Umbilical cord (tissue), 1 donor: ENCODE measurements at regions not wholly inside any gene's neighbourhood (a gene's known extent, or its start where the extent isn't known, plus 50 kb on each side); places are given as distances from the start of the nearest gene placed in this dataset.
"Not testable (repeated sequence)": the region's sequence is repeated elsewhere in the genome, so short reads cannot be mapped to it uniquely, and the experiment has no call there.

Experiments used
- DNase-seq: peaks from one replicate; pipeline ENCODE4 v3.0.0-alpha.2; 2015; ENCODE audit warnings: low spot score

DNA sequence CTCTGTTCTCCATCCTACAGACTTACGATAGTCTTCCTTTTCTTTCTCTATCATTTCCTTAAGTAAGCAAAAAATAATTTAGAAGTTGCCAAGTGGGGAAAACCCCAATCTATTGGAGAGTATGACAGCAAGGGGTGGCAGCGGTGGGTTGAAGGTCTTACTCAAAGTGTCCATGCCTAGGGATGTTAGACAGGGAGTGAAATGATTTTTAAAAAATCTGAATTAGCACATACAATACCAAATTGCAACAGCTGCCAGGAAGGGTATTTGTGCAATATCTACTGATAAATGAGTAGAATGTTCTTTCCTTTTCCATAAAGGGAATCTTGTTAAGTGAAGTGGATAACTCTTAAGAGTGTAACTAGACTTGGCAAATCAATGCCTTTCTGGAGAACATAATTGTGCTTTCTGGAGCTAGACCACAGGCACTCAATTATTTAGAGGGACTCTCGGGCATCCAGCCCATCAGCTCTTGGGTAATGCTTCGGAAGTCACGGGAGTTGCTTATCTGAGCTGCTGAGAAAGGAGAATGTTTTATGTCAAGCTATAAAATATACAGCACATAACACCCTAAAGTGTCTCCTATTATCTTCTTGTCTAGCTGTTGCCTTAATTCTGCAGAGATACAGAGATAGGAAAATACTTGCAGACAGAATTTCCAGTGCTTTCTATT, 151.5 kb downstream of the KCNJ2 start:
- DNase-seq: peak; percentile 93

DNA sequence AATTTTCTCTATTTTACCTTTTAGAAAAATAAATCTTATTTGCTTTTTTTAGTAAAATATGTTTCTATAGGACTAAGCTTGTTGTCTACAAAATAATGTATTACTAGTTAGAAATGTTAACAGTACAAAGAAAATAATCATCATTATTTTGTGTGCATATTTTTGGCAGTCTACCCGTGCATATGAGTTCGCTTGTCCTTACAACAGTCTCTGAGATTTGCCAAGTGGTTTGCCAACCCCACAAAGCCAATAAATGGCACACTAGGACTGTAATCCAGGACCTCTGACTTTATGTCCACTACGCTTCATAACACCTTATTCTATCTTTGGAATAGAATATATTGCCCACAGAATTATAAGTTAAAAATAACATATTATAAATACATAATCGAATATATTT, 152.0 kb downstream of the KCNJ2 start:
- no peak for DNase-seq

DNA sequence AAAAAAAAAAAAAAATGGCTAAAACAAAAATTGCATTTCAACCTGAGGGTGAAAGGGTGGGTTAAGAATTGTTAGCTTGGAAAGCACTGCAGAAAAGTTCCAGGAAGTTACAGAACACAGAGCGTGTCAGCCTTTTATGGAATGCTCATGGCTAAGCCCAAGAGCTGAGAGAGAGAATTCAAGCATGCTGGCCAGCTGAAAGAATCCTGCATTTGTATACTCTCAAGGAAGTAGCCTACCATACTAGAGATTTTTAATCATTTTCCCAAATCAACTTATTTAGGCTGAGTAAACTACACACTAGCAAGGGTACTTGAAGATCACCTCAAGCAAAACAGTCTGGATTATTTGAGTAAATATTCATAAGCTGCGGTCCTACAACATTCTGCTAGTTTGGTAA, 153.9 kb downstream of the KCNJ2 start:
- DNase-seq: peak; percentile 44

DNA sequence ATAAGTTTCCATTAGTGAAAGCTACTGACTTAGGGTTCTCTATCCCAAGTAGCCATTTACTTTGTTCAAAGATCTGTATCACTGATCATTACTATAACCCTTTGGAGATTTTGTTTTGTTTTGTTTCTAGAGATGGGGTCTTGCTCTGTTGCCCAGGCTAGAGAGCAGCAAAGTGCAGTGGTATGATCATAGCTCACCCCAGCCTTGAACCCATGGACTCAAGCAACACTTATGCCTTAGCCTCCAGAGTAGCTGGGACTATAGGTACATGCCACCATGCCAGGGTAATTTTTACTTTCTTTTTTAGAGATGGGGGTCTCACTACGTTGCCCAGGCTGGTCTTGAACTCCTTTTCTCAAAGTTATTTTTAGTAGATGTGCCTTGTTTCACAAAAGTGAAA, 154.7 kb downstream of the KCNJ2 start:
- no peak for DNase-seq

DNA sequence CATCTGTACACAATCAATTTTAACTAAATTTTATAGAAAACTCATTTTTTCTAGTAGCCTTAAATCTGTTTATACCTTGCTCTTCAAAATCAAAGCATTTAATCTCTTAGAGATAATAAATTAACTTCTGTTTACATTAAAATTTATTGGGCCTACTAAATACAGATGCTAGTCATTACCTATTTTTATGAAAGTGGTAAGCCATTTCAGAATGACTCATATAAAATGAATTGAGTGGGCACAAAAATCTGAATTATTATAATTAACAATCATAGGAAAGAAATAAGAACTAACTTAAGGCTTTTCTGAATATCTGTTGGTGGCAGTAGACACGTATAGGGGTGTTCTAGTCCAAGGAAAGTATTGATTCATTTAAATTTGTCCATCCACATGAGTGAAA, 157.9 kb downstream of the KCNJ2 start:
- DNase-seq: no peak

DNA sequence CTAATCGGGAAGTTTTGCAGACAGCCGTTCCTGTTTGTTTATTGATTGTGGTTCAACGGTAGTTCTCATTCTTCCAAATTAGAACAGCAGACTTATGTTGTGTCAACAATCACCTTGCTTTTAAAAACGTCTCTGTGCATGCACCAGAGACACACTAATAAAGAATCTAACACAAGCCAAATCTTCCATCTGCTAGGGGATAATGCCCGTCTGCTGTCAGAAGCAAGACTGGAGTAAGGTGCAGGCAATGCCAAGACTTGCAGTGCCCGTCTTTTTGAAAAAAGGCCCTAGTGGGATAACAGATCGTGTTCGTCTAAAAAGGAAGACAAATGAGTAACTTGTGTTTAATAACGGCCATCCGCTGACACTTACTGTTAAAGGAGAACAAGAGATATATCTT, 158.4 kb downstream of the KCNJ2 start:
- DNase-seq: no peak

DNA sequence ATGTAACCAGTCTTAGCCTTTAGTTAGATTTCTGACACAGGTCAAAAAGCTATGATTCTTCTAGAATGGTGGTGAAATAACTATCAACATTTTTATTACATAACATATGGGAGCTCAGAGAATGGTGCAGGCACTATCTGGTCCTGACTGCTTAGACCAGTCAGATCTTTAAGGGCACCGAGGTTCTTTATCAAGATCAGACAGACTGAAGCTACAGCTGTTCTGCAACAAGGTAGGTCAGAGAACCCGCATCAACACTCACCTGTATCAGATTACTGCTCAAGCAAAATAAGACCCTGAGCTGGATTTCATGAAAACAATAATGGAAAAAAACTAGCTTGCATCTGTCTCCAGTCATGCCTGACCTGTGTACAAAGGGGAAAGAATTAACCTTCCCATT, 160.4 kb downstream of the KCNJ2 start:
- no peak for DNase-seq

DNA sequence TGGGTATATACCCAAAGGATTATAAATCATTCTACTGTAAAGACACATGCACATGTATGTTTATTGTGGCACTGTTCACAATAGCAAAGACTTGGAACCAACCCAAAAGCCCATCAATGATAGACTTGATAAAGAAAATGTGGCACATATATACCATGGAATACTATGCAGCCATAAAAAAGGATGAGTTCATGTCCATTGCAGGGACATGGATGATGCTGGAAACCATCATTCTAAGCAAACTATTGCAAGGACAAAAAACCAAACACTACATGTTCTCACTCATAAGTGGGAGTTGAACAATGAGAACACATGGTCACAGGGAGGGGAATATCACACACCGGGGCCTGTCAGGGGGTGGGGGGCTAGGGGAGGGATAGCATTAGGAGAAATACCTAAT, 161.7 kb downstream of the KCNJ2 start:
- DNase-seq: not testable (repeated sequence)

DNA sequence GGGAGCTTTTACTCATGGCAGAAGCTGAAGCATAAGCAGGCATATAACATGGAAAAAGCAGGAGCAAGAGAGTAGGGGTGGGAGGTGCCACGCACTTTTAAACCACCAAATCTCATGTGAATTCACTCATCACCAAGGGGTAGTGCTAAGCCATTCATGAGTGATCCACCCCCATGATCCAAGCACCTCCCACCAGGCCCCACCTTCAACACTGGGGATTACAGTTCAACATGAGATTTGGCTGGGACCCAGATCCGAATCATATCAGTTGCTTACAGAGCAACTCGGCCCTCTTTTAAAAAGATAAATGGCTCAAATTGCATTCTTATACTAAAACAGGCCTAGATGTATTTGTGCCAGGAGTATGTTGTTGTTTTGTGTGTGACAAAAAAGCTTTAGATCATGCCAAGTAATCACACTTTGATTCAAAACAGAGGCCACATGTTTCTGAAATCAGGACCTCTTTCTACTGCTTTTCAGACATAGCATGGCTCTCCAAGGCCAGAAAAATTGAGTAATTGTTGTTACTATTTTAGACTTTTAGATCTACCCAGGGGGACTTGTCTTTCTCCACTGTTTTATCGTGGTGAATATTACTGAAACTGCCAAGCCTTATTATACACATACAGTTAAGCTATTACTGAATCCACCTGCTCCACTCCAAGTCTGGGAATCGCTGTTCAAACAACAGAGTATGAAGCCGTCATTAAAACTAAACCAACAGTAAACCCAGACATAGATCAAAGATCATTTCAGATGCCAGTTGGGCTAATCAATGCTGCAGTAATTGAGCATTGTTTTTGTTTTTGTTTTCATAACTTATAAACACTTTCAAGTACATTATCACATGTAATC, 163.3 kb downstream of the KCNJ2 start:
- peak; percentile 48 for DNase-seq

DNA sequence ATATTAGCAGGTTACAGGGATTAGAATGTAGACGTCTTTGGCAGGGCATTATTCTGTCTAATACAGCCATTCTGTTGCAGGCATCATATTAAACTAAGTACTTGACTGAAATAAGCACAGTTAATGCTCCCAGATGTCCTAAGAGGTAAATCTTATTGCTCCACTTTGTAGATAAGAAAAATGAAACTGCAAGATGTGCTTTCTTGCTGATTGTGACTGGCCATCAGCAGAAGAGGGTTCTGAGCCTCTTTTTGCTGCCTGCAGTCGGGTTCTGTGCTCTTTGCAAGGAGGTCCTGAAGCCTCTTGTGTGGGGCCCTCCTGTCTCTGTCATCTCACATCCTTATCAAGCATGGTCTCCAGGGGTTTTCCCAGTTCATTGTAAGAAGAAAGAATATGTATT, 167.1 kb downstream of the KCNJ2 start:
- DNase-seq: peak; percentile 94

DNA sequence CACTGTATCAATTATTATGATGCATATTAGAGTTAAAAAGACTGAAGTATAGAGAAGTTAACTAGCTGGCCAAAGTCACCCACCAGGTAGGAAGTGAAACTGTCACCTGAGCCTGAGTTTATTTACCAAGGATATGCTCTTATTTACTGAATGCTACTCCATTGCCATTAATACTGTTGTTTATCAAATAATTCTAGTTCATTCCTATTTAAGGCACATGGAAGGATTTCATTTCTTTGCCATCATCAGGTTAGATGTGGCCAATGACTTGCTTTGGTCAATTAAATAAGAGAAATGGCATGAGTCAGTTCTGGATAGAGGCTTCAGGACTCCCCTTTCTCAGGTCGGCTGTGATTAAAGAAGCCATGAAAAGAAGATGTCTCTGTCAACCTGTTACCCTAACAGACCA, 169.6 kb downstream of the KCNJ2 start:
- DNase-seq: no peak

DNA sequence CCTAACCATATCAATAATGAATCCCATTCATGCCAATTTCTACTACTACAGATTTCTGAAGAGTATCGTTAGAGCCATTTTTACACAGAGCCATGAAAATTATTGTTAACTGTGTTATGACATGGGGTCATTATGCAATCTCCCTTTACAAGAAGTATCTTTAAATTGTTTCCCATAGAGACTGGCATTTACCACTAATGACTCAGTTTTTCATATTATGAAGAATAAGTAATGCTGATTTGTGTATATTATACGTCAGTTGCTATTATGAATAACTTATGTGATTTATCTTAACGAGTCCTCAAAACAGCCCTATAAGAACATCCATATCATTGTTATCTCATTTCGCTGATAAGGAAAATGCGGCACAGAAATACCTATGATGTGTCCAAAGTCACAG, 173.8 kb downstream of the KCNJ2 start:
- no peak for DNase-seq

DNA sequence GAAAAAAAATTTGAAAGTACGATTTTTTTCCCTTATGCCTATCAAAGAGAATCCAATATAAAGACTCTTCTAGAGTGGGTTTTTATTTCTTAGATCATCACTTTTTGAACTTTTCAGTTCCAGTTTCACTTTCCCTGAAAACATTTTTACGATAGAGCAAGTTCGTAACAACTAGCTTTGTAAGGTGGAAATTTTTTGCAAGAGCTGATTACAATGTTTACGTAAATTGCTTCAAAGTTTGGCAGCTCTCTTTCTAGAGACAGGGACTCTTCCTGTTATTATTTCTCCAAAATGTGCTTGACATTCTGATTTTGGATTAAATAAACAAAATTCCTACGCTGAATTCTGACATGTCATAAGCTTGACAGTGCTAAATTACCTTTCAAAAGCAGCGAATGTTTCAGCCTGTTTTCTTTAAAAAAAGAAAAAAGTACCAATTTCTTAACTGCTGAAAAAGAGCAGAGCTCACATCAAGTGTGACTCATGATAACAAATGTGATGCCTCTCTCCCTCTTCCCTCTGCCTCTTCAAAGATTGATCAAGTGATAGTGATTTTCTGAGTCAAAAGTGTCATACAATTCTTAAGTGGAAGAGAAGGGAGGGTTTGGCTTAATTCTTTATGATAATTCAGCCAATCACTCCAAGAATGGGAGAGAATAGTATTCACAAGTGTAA, 175.2 kb downstream of the KCNJ2 start:
- peak; percentile 66 for DNase-seq

DNA sequence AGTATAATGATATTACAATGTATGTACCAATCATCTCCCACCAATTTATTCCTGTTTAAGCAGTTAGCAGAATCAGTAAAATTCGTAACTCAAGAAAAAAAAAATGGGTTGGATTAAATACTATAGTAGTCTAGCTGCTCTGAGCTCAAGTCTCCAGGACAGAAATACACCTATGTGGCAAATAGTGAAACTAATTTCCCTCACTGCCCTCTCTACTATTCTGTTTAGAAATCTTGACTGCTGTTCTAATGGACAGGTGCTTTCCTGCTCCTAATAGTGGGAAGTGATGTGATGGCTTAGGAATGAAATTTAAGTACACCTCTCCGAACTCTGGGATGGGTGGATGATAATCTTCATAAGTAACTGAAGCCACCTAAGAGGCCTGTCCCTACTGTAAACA, 175.7 kb downstream of the KCNJ2 start:
- DNase-seq: no peak

DNA sequence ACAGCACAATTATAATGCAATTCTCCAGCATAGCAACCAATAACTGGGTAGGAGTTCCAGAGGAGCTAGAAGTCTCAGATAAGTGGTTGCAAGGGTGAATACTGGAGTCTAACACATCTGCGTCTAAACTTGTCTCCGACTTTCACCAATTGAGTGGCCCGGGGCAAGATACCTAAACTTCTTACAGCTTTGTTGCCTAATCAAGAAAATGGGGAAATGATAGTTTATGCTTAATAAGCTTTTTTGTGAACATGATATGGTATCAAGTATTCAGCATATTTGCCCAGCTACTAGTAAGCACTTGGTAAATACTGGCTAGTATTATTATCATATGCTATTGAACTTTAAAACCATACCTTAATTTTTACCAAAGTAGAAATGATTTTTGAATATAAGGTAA, 183.5 kb downstream of the KCNJ2 start:
- no peak for DNase-seq

DNA sequence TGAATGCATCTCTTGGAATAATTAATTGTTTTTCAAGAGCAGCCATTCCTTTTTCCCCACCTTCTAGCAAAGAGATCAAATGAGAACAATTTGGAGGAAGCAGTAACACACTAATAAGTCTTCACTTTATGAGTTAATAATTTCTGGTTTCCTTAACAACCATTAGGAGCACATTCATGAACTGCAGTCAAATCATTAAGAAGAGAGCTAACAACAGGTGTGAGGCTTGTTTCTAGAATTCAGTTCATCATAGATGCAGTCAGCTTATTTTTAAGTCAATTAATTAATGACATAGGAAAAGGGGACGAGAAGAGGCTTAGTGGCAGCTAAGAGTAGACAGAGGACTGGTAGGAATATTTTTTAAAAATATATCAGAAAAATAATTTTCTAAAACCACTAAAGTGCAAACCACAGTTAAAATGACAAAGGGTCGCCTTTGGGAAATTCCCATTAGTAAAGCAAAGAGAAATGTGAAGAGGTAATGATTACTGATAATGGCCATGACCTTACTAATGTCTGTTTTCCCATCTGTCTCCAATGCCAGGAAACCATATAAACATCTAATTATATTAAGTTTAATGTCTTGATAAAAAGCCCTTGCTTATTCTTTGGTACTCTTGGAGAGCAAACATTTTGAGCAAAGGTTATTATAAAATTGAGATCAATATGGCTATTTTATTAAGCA, 184.2 kb downstream of the KCNJ2 start:
- no peak for DNase-seq

DNA sequence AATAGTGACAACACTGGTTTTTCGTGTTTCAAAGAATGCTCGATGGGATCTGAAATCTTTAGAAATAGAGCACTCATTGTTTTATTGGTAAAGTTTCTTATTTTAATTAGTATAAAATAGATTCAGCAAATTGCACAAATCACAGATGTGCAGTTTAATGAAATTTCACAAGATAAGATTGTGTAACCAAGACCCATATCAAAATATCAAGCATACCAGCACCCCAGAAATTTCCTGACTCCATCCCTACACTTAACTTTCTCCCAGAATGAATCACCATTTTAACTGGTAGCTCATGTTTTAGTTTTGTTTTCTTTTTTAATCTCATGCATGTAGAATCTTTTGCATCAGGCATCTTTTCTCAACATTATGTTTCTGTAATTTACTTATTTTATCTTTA, 185.9 kb downstream of the KCNJ2 start:
- DNase-seq: peak; percentile 35

DNA sequence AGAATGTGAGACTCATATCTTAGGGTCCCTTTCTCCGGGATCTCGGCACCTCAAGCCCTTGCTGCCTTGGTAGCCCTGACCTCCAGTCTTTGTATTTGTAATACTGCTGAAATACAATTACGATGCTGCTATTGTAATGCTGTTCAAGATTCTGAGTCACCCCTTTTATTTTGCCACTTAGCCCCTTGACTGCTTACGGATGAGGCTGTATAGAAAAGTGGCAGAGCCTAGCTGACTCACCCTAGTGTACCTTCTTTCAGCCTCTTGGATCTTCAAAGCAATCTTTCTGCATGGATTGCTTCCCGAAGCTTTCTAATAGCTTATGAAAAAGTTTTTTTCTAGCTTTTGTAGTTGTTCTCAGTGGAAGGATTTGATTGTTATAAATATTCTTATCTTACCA, 187.9 kb downstream of the KCNJ2 start:
- no peak for DNase-seq

DNA sequence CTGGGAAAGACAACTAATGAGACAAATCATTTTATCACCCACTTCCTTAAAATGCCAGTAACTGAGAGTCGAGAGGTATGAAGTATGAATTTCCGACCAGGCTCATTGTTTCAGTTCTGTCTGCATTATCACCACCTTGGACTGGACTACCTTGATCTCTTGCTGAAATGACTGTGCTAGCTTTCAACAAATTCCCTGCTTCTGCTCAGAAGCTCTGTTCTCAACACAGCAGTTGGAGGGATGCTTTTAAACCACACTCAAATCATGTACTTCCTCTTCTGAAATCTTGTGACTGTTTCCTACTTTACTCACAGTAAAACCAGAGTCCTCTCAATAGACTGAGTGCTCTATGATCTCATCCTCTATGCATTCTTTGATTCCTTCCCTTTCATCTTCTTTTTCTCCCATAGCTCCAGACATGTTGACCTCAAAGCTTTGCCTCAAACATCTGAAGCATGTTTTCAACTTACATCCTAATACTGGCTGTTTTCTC, 195.8 kb downstream of the KCNJ2 start:
- peak; percentile 86 for DNase-seq

DNA sequence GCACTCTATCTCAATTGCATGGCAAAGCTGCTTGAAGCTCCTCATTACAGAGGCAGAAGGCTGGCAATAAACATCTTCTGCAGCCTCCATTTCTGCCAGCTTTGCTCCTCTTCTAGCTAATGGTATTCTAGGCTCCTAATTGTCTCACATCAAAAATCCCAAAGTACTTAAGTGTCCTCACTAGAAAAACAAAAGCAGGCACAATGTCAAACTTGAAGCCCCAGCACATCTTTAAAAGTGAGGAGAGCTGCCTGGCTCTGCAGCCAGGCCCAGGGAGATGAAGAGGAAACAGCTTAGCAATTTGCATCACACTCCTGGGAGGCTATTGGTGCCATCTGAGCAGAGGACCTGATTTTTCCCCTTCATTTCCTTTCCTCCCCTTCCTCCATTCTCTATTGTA, 197.1 kb downstream of the KCNJ2 start:
- DNase-seq: no peak

DNA sequence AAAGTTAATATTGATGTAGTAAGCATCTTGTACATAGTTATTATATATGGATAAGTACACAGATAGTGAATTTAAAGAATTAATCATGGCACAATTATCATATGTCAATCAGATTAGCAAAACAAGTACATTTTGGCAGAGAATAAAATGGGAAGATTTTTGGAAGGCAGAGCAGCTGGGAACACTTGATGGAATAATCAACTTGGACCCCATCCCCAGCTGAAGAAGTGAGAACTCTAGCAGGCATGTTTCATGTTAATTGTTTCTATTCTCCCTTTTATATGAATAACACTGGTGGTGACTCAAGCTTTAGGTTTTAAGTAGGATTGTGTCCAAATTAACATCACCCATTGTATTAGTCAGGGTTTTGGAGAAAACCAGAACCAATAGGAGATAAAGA, 198.7 kb downstream of the KCNJ2 start:
- no peak for DNase-seq

DNA sequence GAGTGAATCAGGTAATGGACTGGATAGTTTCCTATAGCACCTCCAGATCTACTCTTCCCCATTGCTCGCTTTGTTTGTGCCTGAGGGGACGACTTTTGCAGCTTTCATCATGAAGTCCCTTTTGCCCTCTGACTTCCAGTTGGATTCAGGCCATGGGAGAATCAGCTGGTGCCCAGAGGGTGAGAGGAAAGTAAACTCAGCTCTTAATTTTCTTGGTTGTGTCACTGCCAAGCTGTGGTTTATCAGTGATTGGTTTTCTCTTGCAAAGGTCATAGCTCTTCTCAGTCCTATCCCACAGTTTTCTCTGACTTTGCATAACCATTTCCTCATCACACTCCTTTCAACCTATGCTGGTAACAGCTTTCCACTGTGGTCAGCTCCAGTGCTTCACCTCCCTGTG, 200.1 kb downstream of the KCNJ2 start:
- DNase-seq: no peak
